ENCODE measurements at regions not wholly inside any gene's neighbourhood (a gene's known extent, or its start where the extent isn't known, plus 50 kb on each side); places are given as distances from the start of the nearest gene placed in this dataset.
A peak's percentile ranks its signal among the peaks of the same experiment; 100 is the strongest.
"Not testable (repeated sequence)": the region's sequence is repeated elsewhere in the genome, so short reads cannot be mapped to it uniquely, and the experiment has no call there.

- no peak for FAIRE-seq
- DNase-seq (ENCODE audit: insufficient read length, low spot score) = no peak
Measured at GRCh38 chr1:164343189-164343588, 215.8 kb upstream of the PBX1 start.

GRCh38 chr1:164347980-164348379 is 211.0 kb upstream of the PBX1 start:
- FAIRE-seq (no peak), DNase-seq (ENCODE audit: insufficient read length, low spot score) (no peak)

- DNase-seq (ENCODE audit: insufficient read length, low spot score) (no peak), FAIRE-seq (no peak)
Measured at GRCh38 chr1:164356511-164356910, 202.5 kb upstream of the PBX1 start.

- FAIRE-seq = no peak
- DNase-seq (ENCODE audit: insufficient read length, low spot score) = no peak
Measured at GRCh38 chr1:164360265-164360664, 198.7 kb upstream of the PBX1 start.

- no peak for DNase-seq (ENCODE audit: insufficient read length, low spot score)
Measured at GRCh38 chr1:164361927-164362326, 197.1 kb upstream of the PBX1 start.

GRCh38 chr1:164363980-164364379 is 195.0 kb upstream of the PBX1 start:
- no peak for FAIRE-seq
- no peak for DNase-seq (ENCODE audit: insufficient read length, low spot score)

More at GRCh38 chr1:164361927-164362326, 197.1 kb upstream of the PBX1 start:
- no peak for FAIRE-seq

GRCh38 chr1:164366014-164366413 is 193.0 kb upstream of the PBX1 start:
- DNase-seq (ENCODE audit: insufficient read length, low spot score) = no peak
- FAIRE-seq = no peak

GRCh38 chr1:164369698-164370365 is 189.2 kb upstream of the PBX1 start:
- DNase-seq (ENCODE audit: insufficient read length, low spot score) (no peak), FAIRE-seq (no peak)

- DNase-seq (ENCODE audit: insufficient read length, low spot score) (no peak), FAIRE-seq (no peak)
Measured at GRCh38 chr1:164380893-164381292, 178.1 kb upstream of the PBX1 start.

GRCh38 chr1:164382384-164382783 is 176.6 kb upstream of the PBX1 start:
- no peak for FAIRE-seq
- no peak for DNase-seq (ENCODE audit: insufficient read length, low spot score)

- DNase-seq (ENCODE audit: insufficient read length, low spot score) = no peak
- no peak for FAIRE-seq
Measured at GRCh38 chr1:164384262-164384661, 174.7 kb upstream of the PBX1 start.

- FAIRE-seq (no peak), DNase-seq (ENCODE audit: insufficient read length, low spot score) (no peak)
Measured at GRCh38 chr1:164417016-164417704, 141.8 kb upstream of the PBX1 start.

- DNase-seq (ENCODE audit: insufficient read length, low spot score) = no peak
- FAIRE-seq = no peak
Measured at GRCh38 chr1:164423136-164423535, 135.8 kb upstream of the PBX1 start.

GRCh38 chr1:164433141-164433817 is 125.7 kb upstream of the PBX1 start:
- no peak for DNase-seq (ENCODE audit: insufficient read length, low spot score)
- FAIRE-seq = no peak

GRCh38 chr1:164433818-164434170 is 125.2 kb upstream of the PBX1 start:
- DNase-seq (ENCODE audit: insufficient read length, low spot score) = no peak
- no peak for FAIRE-seq

- FAIRE-seq = no peak
- DNase-seq (ENCODE audit: insufficient read length, low spot score) = peak; percentile 29
Measured at GRCh38 chr1:164440232-164440631, 118.8 kb upstream of the PBX1 start.

- FAIRE-seq = no peak
- no peak for DNase-seq (ENCODE audit: insufficient read length, low spot score)
Measured at GRCh38 chr1:164443166-164443565, 115.8 kb upstream of the PBX1 start.

GRCh38 chr1:164443836-164444235 is 115.1 kb upstream of the PBX1 start:
- DNase-seq (ENCODE audit: insufficient read length, low spot score) (no peak), FAIRE-seq (no peak)

GRCh38 chr1:164446020-164446419 is 113.0 kb upstream of the PBX1 start:
- no peak for FAIRE-seq

GRCh38 chr1:164452549-164452948 is 106.4 kb upstream of the PBX1 start:
- no peak for DNase-seq (ENCODE audit: insufficient read length, low spot score)

More at GRCh38 chr1:164446020-164446419, 113.0 kb upstream of the PBX1 start:
- DNase-seq (ENCODE audit: insufficient read length, low spot score) = no peak

GRCh38 chr1:164456272-164456671 is 102.7 kb upstream of the PBX1 start:
- FAIRE-seq (no peak), DNase-seq (ENCODE audit: insufficient read length, low spot score) (no peak)

More at GRCh38 chr1:164452549-164452948, 106.4 kb upstream of the PBX1 start:
- FAIRE-seq = no peak

- FAIRE-seq = not testable (repeated sequence)
Measured at GRCh38 chr1:164459176-164459575, 99.8 kb upstream of the PBX1 start.

More at GRCh38 chr1:164459176-164459575, 99.8 kb upstream of the PBX1 start:
- not testable (repeated sequence) for DNase-seq (ENCODE audit: insufficient read length, low spot score)

Measured in HTR-8/SVneo (cell line).